ENCODE measurements at regions not wholly inside any gene's neighbourhood (a gene's known extent, or its start where the extent isn't known, plus 50 kb on each side); places are given as distances from the start of the nearest gene placed in this dataset.

- no peak for ATAC-seq
Observed at GRCh38 chr1:229194096-229194495, 76.8 kb upstream of the RAB4A start.

- no peak for ATAC-seq
Observed at GRCh38 chr1:229195246-229195645, 75.7 kb upstream of the RAB4A start.

- no peak for ATAC-seq
Observed at GRCh38 chr1:229196404-229197264, 74.3 kb upstream of the RAB4A start.

GRCh38 chr1:229197265-229197585 is 73.7 kb upstream of the RAB4A start:
- ATAC-seq: no peak

GRCh38 chr1:229199261-229200243 is 71.4 kb upstream of the RAB4A start:
- no peak for ATAC-seq

- ATAC-seq: no peak
Observed at GRCh38 chr1:229203030-229203751, 67.7 kb upstream of the RAB4A start.

GRCh38 chr1:229203991-229204632 is 66.8 kb upstream of the RAB4A start:
- no peak for ATAC-seq

- no peak for ATAC-seq
Observed at GRCh38 chr1:229204921-229205777, 65.8 kb upstream of the RAB4A start.

GRCh38 chr1:229205854-229206253 is 65.1 kb upstream of the RAB4A start:
- ATAC-seq: no peak

GRCh38 chr1:229207916-229208315 is 63.0 kb upstream of the RAB4A start:
- ATAC-seq: no peak

- ATAC-seq: no peak
Observed at GRCh38 chr1:229208481-229208880, 62.4 kb upstream of the RAB4A start.

- ATAC-seq: no peak
Observed at GRCh38 chr1:229209386-229209785, 61.5 kb upstream of the RAB4A start.

- no peak for ATAC-seq
Observed at GRCh38 chr1:229209816-229210215, 61.1 kb upstream of the RAB4A start.

GRCh38 chr1:229210844-229211243 is 60.1 kb upstream of the RAB4A start:
- no peak for ATAC-seq

- ATAC-seq: no peak
Observed at GRCh38 chr1:229213797-229214196, 57.1 kb upstream of the RAB4A start.

- ATAC-seq: no peak
Observed at GRCh38 chr1:229217716-229218115, 53.2 kb upstream of the RAB4A start.

GRCh38 chr1:229218612-229219025 is 52.3 kb upstream of the RAB4A start:
- no peak for ATAC-seq

GRCh38 chr1:229220163-229220846 is 50.6 kb upstream of the RAB4A start:
- no peak for ATAC-seq

GRCh38 chr1:229221106-229222019 is 49.5 kb upstream of the RAB4A start:
- ATAC-seq: no peak

Data from activated CD4-positive, CD25-positive, alpha-beta regulatory T cell treated with anti-CD3 and anti-CD28 coated beads, Interleukin-2, amount 50 U/mL, for 24 hours (primary cell).